Spleen (tissue), 11 donors: ENCODE measurements at regions not wholly inside any gene's neighbourhood (a gene's known extent, or its start where the extent isn't known, plus 50 kb on each side); places are given as distances from the start of the nearest gene placed in this dataset.

Source experiments
- DNase-seq: peaks from one replicate; pipeline ENCODE4 v3.0.0-alpha.2; 2020
- H3K27ac ChIP-seq, 8 donors: fragments of 200-600 bp; sonication (generic) in 7 of 8; 1 replicate in 4 of 8; 2 replicates in 4 of 8; pipeline versions ENCODE4 v1.5.0 to v1.8.0; 2016 to 2021; ENCODE audit warnings: inconsistent platforms in 4 of 8, mild to moderate bottlenecking in 4 of 8, moderate library complexity in 1 of 8
- H3K27me3 ChIP-seq, 7 donors: fragments of 200-600 bp; sonication (generic) in 6 of 7; replicated peaks in 1 of 7; 1 replicate in 4 of 7; 2 replicates in 3 of 7; pipeline versions ENCODE4 v1.5.0 to v1.8.0; 2016 to 2021; ENCODE audit warnings: inconsistent platforms in 3 of 7, mild to moderate bottlenecking in 1 of 7
- H3K36me3 ChIP-seq, 6 donors: fragments of 200-600 bp; sonication (generic) in 5 of 6; 1 replicate in 4 of 6; 2 replicates in 2 of 6; pipeline versions ENCODE4 v1.5.0 to v1.8.0; 2016 to 2021; ENCODE audit warnings: inconsistent platforms in 2 of 6
- H3K4me1 ChIP-seq, 6 donors: fragments of 200-600 bp; sonication (generic) in 5 of 6; 1 replicate in 3 of 6; 2 replicates in 3 of 6; pipeline versions ENCODE4 v1.5.0 to v1.8.0; 2016 to 2021; ENCODE audit warnings: inconsistent platforms in 3 of 6
- H3K4me3 ChIP-seq, 8 donors: fragments of 200-600 bp; sonication (generic) in 7 of 8; 1 replicate in 4 of 8; 2 replicates in 4 of 8; pipeline versions ENCODE4 v1.5.0 to v1.8.0; 2016 to 2021; ENCODE audit warnings: inconsistent platforms in 4 of 8, mild to moderate bottlenecking in 4 of 8, moderate library complexity in 2 of 8
- H3K9me3 ChIP-seq, 8 donors: fragments of 200-600 bp; sonication (generic) in 7 of 8; 1 replicate in 4 of 8; 2 replicates in 4 of 8; pipeline versions ENCODE4 v1.5.0 to v1.8.0; 2016 to 2021; ENCODE audit warnings: inconsistent platforms in 4 of 8
- POLR2A ChIP-seq, 3 donors: fragments of 450-650 bp; IDR thresholded peaks; one replicate each; pipeline ENCODE4 v1.5.1; 2017; ENCODE audit warnings: antibody characterized with exemption in 3 of 3, mild to moderate bottlenecking in 1 of 3
- POLR2AphosphoS5 ChIP-seq, 3 donors: sonication (generic); formaldehyde crosslinking; IDR thresholded peaks; one replicate each; pipeline ENCODE4 v1.5.1; 2017; ENCODE audit warnings: antibody characterized with exemption in 3 of 3
- WGBS, 5 donors: extraction: QIAGEN DNeasy Blood & Tissue Kit in 3 of 5; methylation state at CpG; one replicate each; pipeline versions ENCODE4 v1.1.5 to v1.1.7; 2013 to 2018; 5-methylcytosine and 5-hydroxymethylcytosine counted together
- intact Hi-C: fragments of 100-400 bp; cut with DNase I; formaldehyde crosslinking; loops from one replicate; pipeline ENCODE4 v1.15.0; 2023; ENCODE audit warnings: low total_unique reads
- TF ChIP-seq, protein P1 (sequence below), 11 experiments: fragments of 200-600 bp in 7 of 11; fragments of 450-650 bp in 4 of 11; sonication (generic) in 4 of 11; IDR thresholded peaks in 8 of 11; conservative IDR thresholded peaks in 3 of 11; 1 replicate in 7 of 11; 2 replicates in 4 of 11; pipeline versions ENCODE4 v1.4.0 to v1.8.0; 2016 to 2021; ENCODE audit warnings: antibody characterized with exemption in 11 of 11, inconsistent platforms in 4 of 11, mild to moderate bottlenecking in 1 of 11
- donor health status: healthy with polysubstance abuse.
- donor health status: DM: no; HTN: no; CAD: no; lungs with moderate emphysema.
- donor health status: DM: no; HTN: no; CAD: no.
- donor health status: Bipolar disorder and iron deficiency.
- donor health status: healthy.
- donor health status: DM: no; HTN: no; CAD: no.
- donor health status: DM: yes; HTN: yes; CAD: no.

DNA sequence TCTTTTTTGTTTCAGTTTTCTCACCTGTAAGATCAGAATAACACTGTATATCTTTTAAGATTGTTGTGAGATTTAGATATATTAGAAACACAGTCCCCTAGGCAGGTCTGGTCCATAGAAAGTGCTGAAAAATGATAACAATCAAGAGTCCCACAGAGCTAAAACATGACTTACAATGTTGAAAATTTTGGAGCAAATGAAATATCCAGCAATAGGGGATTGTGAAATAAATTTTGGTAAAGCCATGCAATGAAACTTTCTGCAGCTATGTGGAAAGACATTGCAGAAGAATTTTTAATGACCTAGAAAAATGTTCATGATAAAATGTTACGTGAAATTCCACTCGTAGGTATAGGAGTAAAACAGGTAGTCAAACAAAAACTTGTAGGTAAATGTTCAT is 127.6 kb upstream of the SERPINE2 start:
- H3K4me3 ChIP-seq, result no peak overlapping the region
- H3K36me3 ChIP-seq, result no peaks in the 10 kb centered on the region
- intact Hi-C loops, result no loop called here

DNA sequence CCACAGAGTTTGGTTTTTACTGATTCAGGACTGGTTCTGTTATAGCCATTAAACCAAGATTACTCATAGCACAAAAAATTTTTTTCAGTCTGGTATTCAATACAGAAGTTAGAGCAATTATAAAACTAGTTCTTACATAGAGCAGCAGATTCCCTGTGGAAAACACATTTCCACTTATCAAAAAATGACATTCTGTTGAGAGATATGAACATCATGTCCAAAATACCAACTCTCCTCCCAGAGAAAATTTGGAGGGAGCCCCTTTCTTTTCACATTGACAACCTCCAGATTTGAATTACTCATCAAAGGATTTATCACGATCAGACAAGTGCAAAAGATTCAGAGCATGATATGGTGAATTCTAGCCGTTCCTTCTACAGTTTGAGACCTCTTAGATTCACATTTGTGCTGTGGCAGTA is 126.8 kb upstream of the SERPINE2 start:
- peaks cover 0 to 9% (median 0%) of the 10 kb centered on the region in 7 donors for H3K27me3 ChIP-seq
- no peak for TF ChIP-seq POLR2A (IDR thresholded peaks at IDR 0.05)
- no peak for TF ChIP-seq POLR2AphosphoS5 (IDR thresholded peaks at IDR 0.05)
- TF ChIP-seq, protein P1, sequence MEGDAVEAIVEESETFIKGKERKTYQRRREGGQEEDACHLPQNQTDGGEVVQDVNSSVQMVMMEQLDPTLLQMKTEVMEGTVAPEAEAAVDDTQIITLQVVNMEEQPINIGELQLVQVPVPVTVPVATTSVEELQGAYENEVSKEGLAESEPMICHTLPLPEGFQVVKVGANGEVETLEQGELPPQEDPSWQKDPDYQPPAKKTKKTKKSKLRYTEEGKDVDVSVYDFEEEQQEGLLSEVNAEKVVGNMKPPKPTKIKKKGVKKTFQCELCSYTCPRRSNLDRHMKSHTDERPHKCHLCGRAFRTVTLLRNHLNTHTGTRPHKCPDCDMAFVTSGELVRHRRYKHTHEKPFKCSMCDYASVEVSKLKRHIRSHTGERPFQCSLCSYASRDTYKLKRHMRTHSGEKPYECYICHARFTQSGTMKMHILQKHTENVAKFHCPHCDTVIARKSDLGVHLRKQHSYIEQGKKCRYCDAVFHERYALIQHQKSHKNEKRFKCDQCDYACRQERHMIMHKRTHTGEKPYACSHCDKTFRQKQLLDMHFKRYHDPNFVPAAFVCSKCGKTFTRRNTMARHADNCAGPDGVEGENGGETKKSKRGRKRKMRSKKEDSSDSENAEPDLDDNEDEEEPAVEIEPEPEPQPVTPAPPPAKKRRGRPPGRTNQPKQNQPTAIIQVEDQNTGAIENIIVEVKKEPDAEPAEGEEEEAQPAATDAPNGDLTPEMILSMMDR (IDR thresholded peaks at IDR 0.05 in 8 of 11, conservative IDR thresholded peaks at IDR 0.05 in 3 of 11), result no peak
- no peaks in the 10 kb centered on the region for H3K4me1 ChIP-seq
- no peaks in the 10 kb centered on the region for H3K9me3 ChIP-seq
- no peak for DNase-seq
- intact Hi-C loops, result no loop called here
- 57 to 70% (median 66%) methylated on average over 2 of the region's 2 CpGs for WGBS, 5 donors
- H3K36me3 ChIP-seq, result no peaks in the 10 kb centered on the region
- H3K27ac ChIP-seq, result no peak overlapping the region
- no peak overlapping the region for H3K4me3 ChIP-seq

More for the DNA sequence above, 127.6 kb upstream of the SERPINE2 start:
- Histone ChIP-seq H3K4me1 (no peaks in the 10 kb centered on the region), H3K27me3 (peaks cover 0 to 9% (median 0%) of the 10 kb centered on the region in 7 donors), H3K27ac (no peak overlapping the region), H3K9me3 (no peaks in the 10 kb centered on the region)
- TF ChIP-seq POLR2AphosphoS5 (IDR thresholded peaks at IDR 0.05) (no peak), POLR2A (IDR thresholded peaks at IDR 0.05) (no peak)
- TF ChIP-seq, protein P1 (IDR thresholded peaks at IDR 0.05 in 8 of 11, conservative IDR thresholded peaks at IDR 0.05 in 3 of 11), result no peak
- DNase-seq, result no peak
- WGBS, 5 donors, result 87 to 95% (median 90%) methylated on average over 2 of the region's 2 CpGs

DNA sequence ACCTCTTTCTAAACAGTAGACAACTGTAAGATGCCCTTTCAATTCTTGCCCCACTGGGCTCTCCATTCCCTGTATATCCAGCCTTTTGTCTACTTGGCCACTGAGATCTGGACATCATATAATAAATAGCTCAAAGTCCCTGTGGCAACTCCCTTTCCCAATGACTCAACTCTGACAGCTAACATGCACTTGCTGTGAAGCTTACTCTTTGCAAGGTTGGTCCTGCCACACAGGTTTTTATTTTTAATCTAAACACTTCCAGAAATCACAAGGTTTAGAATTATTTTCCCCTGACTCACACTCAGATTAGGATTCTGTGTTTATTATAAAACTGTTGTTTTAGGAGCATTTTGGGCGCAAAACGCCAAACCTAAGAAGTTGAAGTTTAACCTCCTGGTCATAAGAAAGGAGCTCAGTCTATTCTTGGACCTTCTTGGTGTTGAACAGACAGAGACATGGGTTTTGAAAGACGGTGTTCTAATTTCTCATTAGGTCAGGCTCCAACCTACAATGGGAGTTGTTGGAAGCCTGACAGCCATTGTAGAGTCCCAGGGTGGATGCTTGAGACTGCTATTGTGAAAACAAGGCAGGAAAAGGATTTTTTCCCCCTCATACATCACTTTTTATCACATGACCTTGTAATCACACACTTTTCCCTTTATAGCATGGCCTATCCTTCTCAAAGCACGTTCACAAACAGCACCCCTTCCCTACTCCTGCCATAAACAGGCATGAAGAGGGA is 124.7 kb upstream of the SERPINE2 start:
- Histone ChIP-seq H3K36me3 (no peaks in the 10 kb centered on the region), H3K4me3 (no peak overlapping the region), H3K27me3 (peaks cover 0 to 9% (median 0%) of the 10 kb centered on the region in 7 donors), H3K9me3 (no peaks in the 10 kb centered on the region), H3K27ac (no peak overlapping the region), H3K4me1 (no peaks in the 10 kb centered on the region)
- DNase-seq, result no peak
- TF ChIP-seq POLR2AphosphoS5 (IDR thresholded peaks at IDR 0.05) (no peak), POLR2A (IDR thresholded peaks at IDR 0.05) (no peak)
- TF ChIP-seq, protein P1 (IDR thresholded peaks at IDR 0.05 in 8 of 11, conservative IDR thresholded peaks at IDR 0.05 in 3 of 11), result no peak
- intact Hi-C loops, result no loop called here
- 77 to 83% (median 78%) methylated on average over 4 of the region's 4 CpGs for WGBS, 5 donors

DNA sequence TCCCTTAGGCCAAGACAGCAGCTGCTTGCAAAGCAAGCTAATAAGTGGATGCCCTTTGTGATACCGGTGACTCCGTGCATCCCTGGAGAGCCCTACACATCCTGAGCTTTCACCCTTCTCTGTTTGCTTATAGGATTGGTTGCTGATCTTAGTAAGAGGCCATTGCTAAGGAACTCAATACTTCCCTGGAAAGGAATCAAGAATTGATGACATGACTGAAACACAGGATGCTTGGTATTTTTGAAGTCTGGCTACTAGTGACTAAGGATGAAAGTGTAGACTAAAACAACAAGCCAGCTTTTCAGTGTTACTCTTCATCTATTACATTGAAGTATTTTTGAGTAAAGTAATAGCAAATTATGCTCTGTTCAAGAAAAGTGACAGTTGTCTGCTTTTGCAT is 123.0 kb upstream of the SERPINE2 start:
- no peak for DNase-seq
- intact Hi-C loops, result no loop called here
- no peak overlapping the region for H3K27ac ChIP-seq
- WGBS, 5 donors, result 88 to 93% (median 88%) methylated on average over 2 of the region's 2 CpGs
- no peaks in the 10 kb centered on the region for H3K36me3 ChIP-seq
- no peak overlapping the region for H3K4me3 ChIP-seq
- no peaks in the 10 kb centered on the region for H3K4me1 ChIP-seq
- H3K27me3 ChIP-seq, result peaks cover 0 to 9% (median 0%) of the 10 kb centered on the region in 7 donors
- H3K9me3 ChIP-seq, result no peaks in the 10 kb centered on the region
- TF ChIP-seq, protein P1 (IDR thresholded peaks at IDR 0.05 in 8 of 11, conservative IDR thresholded peaks at IDR 0.05 in 3 of 11), result no peak
- TF ChIP-seq POLR2A (IDR thresholded peaks at IDR 0.05), result no peak
- TF ChIP-seq POLR2AphosphoS5 (IDR thresholded peaks at IDR 0.05), result no peak
